PC-3 (cell line): ENCODE measurements at regions not wholly inside any gene's neighbourhood (a gene's known extent, or its start where the extent isn't known, plus 50 kb on each side); places are given as distances from the start of the nearest gene placed in this dataset.

Experiments used
- ATAC-seq: fragments of 200-7000 bp; cut with Tn5 transposase; 2 replicates; pipeline ENCODE4 v1.9.1; 2020; ENCODE audit warnings: mild to moderate bottlenecking, moderate library complexity
- BruUV-seq: library from RNA; stranded (reverse); fragments of 400-500 nt; replicated peaks from 2 replicates; lab custom pipeline; 2021; lab: Mats Ljungman, UMichigan
- CTCF ChIA-PET: fragments of 300-600 bp; sonication (Branson Sonifier 250); formaldehyde crosslinking; loops from one replicate; lab custom pipeline; 2022; ENCODE audit warnings: antibody characterized with exemption; lab: Charles Lee
- POLR2A ChIA-PET: fragments of 300-600 bp; sonication (Branson Sonifier 250); formaldehyde crosslinking; loops from one replicate; lab custom pipeline; 2022; ENCODE audit warnings: antibody characterized with exemption; ENCODE audit not compliant: unreplicated experiment; lab: Charles Lee
- DNase-seq: peaks from one replicate; pipeline ENCODE4 v3.0.0-alpha.2; 2015
- H2AFZ ChIP-seq: fragments of 300-600 bp; sonication (generic); 2 replicates; pipeline ENCODE4 v1.6.0; 2016; ENCODE audit warnings: antibody characterized with exemption, low read length
- H3F3A ChIP-seq: fragments of 300-600 bp; sonication (generic); one replicate; pipeline ENCODE4 v1.6.0; 2017; ENCODE audit warnings: antibody characterized with exemption, low read length, control low read depth, mild to moderate bottlenecking; ENCODE audit not compliant: unreplicated experiment
- H3K27ac ChIP-seq: fragments of 300-600 bp; sonication (generic); 2 replicates; pipeline ENCODE4 v1.5.1; 2016; ENCODE audit warnings: mild to moderate bottlenecking, low read length
- H3K27me3 ChIP-seq: fragments of 300-600 bp; sonication (generic); 2 replicates; pipeline ENCODE4 v1.6.1; 2016; ENCODE audit warnings: low read length, mixed read lengths
- H3K36me3 ChIP-seq: fragments of 300-600 bp; sonication (generic); 2 replicates; pipeline ENCODE4 v1.6.1; 2016; ENCODE audit warnings: low read depth, mixed run types, low read length, mixed read lengths
- H3K4me1 ChIP-seq: fragments of 300-600 bp; sonication (generic); 2 replicates; pipeline ENCODE4 v1.5.1; 2016; ENCODE audit warnings: low read length; ENCODE audit not compliant: insufficient read depth
- H3K4me2 ChIP-seq: fragments of 300-600 bp; sonication (generic); 2 replicates; pipeline ENCODE4 v1.6.0; 2016; ENCODE audit warnings: low read length
- H3K4me3 ChIP-seq: fragments of 300-600 bp; sonication (generic); 2 replicates; pipeline ENCODE4 v1.5.1; 2016; ENCODE audit warnings: mild to moderate bottlenecking, low read length, mixed read lengths
- H3K79me2 ChIP-seq: fragments of 300-600 bp; sonication (generic); 2 replicates; pipeline ENCODE4 v1.6.1; 2017; ENCODE audit warnings: low read length, mixed read lengths
- H3K9ac ChIP-seq: fragments of 300-600 bp; sonication (generic); 2 replicates; pipeline ENCODE4 v1.6.0; 2016; ENCODE audit warnings: mild to moderate bottlenecking, low read length
- H3K9me2 ChIP-seq: fragments of 300-600 bp; sonication (generic); replicated peaks from 2 replicates; pipeline ENCODE4 v1.6.1; 2016; ENCODE audit warnings: mixed run types, low read length, mixed read lengths
- H3K9me3 ChIP-seq: fragments of 300-600 bp; sonication (generic); 2 replicates; pipeline ENCODE4 v1.6.1; 2016; ENCODE audit warnings: low read length, mixed read lengths
- H4K20me1 ChIP-seq: fragments of 300-600 bp; sonication (generic); 2 replicates; pipeline ENCODE4 v1.6.1; 2016; ENCODE audit warnings: low read length, mixed read lengths
- EZH2 ChIP-seq: fragments of 300-600 bp; sonication (generic); IDR thresholded peaks from one replicate; pipeline ENCODE4 v1.6.1; 2017; ENCODE audit warnings: antibody characterized with exemption, mild to moderate bottlenecking, low read length; ENCODE audit not compliant: unreplicated experiment
- EZH2phosphoT487 ChIP-seq: fragments of 300-600 bp; sonication (generic); IDR thresholded peaks from 2 replicates; pipeline ENCODE4 v1.6.1; 2018; ENCODE audit warnings: mild to moderate bottlenecking, antibody characterized with exemption, low read length, borderline replicate concordance
- intact Hi-C: fragments of 100-400 bp; cut with micrococcal nuclease; formaldehyde crosslinking; loops from 2 replicates; pipeline ENCODE4 v1.9.0; 2023
- TF ChIP-seq, protein P1 (sequence below): fragments of 300-600 bp; sonication (generic); conservative IDR thresholded peaks from 2 replicates; pipeline ENCODE4 v1.5.1; 2017; ENCODE audit warnings: antibody characterized with exemption, low read depth, mild to moderate bottlenecking, low read length

DNA sequence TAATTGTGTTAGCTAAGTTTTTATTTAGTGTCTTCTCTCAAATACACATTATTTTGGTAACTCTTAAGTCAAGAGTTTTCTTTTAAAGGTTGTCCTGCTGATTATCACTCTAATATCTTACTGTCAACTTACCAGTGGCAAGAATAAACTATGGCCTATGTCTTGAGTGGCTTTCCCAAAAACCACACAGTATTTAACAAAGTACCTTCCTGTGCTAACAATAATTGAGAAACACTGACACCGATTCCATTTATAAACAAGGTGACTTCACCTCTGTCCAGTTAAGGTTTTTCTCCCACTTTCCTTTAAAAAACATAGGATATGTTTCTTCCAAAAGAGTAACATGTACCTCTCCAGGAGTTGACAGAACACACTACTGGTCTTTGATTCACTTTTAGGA lies 234.3 kb upstream of the CD96 start:
- Histone ChIP-seq H3K4me1 (no peaks in the 10 kb centered on the region), H3K36me3 (no peaks in the 10 kb centered on the region), H3K9ac (no peak overlapping the region), H2AFZ (no peak overlapping the region), H4K20me1 (no peaks in the 10 kb centered on the region), H3K9me2 (no peaks in the 10 kb centered on the region), H3K4me2 (no peak overlapping the region), H3K27ac (no peak overlapping the region), H3K79me2 (no peaks in the 10 kb centered on the region), H3K9me3 (no peaks in the 10 kb centered on the region), H3F3A (no peaks in the 10 kb centered on the region), H3K4me3 (no peak overlapping the region), H3K27me3 (no peaks in the 10 kb centered on the region)
- DNase-seq = no peak
- ChIA-PET CTCF (interaction anchor here (0.7 kb wide), 1 partner anchor 17 kb away, joined by 3 read pairs; no protein-coding TSS in a partner anchor), POLR2A (no interaction called here)
- TF ChIP-seq EZH2 (no peak), EZH2phosphoT487 (no peak)
- TF ChIP-seq, protein P1, sequence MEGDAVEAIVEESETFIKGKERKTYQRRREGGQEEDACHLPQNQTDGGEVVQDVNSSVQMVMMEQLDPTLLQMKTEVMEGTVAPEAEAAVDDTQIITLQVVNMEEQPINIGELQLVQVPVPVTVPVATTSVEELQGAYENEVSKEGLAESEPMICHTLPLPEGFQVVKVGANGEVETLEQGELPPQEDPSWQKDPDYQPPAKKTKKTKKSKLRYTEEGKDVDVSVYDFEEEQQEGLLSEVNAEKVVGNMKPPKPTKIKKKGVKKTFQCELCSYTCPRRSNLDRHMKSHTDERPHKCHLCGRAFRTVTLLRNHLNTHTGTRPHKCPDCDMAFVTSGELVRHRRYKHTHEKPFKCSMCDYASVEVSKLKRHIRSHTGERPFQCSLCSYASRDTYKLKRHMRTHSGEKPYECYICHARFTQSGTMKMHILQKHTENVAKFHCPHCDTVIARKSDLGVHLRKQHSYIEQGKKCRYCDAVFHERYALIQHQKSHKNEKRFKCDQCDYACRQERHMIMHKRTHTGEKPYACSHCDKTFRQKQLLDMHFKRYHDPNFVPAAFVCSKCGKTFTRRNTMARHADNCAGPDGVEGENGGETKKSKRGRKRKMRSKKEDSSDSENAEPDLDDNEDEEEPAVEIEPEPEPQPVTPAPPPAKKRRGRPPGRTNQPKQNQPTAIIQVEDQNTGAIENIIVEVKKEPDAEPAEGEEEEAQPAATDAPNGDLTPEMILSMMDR = no peak
- no TSS peak for BruUV-seq
- ATAC-seq = no peak
- intact Hi-C loops = no loop called here

DNA sequence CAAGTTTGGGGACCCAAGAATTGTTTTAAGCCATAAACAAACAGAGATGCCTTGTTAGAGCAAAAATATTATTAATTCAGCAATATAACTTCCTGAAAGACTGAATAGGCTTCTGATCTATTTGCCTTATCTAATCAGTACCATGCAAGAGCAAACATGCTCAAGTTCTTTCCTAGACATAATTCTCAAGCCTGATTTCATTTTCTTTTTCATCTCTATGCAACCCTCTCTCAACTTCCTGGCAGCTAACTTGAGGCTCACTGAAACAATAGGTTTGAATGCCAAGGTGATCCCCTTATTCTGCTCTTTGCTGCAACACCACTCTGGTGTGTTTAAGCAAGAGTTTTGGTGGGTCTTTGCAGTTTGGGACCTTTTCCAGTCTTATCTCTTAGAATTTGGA lies 230.9 kb upstream of the CD96 start:
- 0 out of 2 replicates have a peak, but pooled peaks cover 12% of the 10 kb centered on the region for H3K4me1 ChIP-seq
- no peak overlapping the region for H3K27ac ChIP-seq
- no peak overlapping the region for H3K4me3 ChIP-seq
- no peak overlapping the region for H2AFZ ChIP-seq
- ChIA-PET POLR2A (no interaction called here), CTCF (no interaction called here)
- no TSS peak for BruUV-seq
- H3K9me2 ChIP-seq = no peaks in the 10 kb centered on the region
- H3K4me2 ChIP-seq = no peak overlapping the region
- H3K36me3 ChIP-seq = no peaks in the 10 kb centered on the region
- H3K27me3 ChIP-seq = no peaks in the 10 kb centered on the region
- DNase-seq = no peak
- no peaks in the 10 kb centered on the region for H3F3A ChIP-seq
- ATAC-seq = no peak
- intact Hi-C loops = no loop called here
- no peaks in the 10 kb centered on the region for H4K20me1 ChIP-seq
- no peaks in the 10 kb centered on the region for H3K9me3 ChIP-seq
- no peak overlapping the region for H3K9ac ChIP-seq
- H3K79me2 ChIP-seq = no peaks in the 10 kb centered on the region
- TF ChIP-seq, protein P1 = no peak
- TF ChIP-seq EZH2phosphoT487 = no peak
- no peak for TF ChIP-seq EZH2

DNA sequence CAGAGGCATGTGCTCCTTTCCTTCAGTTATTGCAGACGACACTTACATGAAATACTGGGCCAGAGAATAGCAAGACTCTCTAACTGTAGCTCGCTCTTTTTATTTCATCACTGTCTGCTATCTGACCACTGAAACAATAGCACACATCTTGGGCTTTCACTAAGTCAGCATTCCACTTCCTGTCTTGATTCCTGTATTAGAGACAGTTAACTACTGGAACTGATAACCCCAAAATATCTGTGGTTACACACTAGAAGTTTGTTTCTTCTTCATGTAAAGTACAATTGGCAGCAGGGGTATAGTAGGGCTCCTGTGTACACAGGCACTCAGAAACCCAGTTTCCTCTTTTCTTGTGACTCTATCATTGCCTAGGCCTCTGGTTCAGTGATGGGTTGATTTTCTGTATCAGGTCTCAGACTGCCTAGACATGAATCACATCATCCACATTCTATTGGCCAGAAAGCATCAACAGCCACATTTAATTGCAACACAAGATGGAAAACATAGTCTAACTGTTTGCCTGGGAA lies 230.2 kb upstream of the CD96 start:
- H3K36me3 ChIP-seq = no peaks in the 10 kb centered on the region
- intact Hi-C loops = no loop called here
- H3K4me2 ChIP-seq = no peak overlapping the region
- H2AFZ ChIP-seq = no peak overlapping the region
- no peaks in the 10 kb centered on the region for H3K9me3 ChIP-seq
- TF ChIP-seq EZH2phosphoT487 (no peak), EZH2 (no peak)
- TF ChIP-seq, protein P1 = no peak
- no peak overlapping the region for H3K27ac ChIP-seq
- POLR2A ChIA-PET = no interaction called here
- no peaks in the 10 kb centered on the region for H3K9me2 ChIP-seq
- BruUV-seq = no TSS peak
- no peaks in the 10 kb centered on the region for H3K27me3 ChIP-seq
- 0 out of 2 replicates have a peak, but pooled peaks cover 12% of the 10 kb centered on the region for H3K4me1 ChIP-seq
- H3F3A ChIP-seq = no peaks in the 10 kb centered on the region
- CTCF ChIA-PET = no interaction called here
- H3K79me2 ChIP-seq = no peaks in the 10 kb centered on the region
- no peaks in the 10 kb centered on the region for H4K20me1 ChIP-seq
- ATAC-seq = no peak
- no peak for DNase-seq
- H3K9ac ChIP-seq = no peak overlapping the region
- H3K4me3 ChIP-seq = no peak overlapping the region
